ENCODE measurements at regions not wholly inside any gene's neighbourhood (a gene's known extent, or its start where the extent isn't known, plus 50 kb on each side); places are given as distances from the start of the nearest gene placed in this dataset.

- no peak for DNase-seq (ENCODE audit: low spot score)
Measured at GRCh38 chr2:226526716-226527115, 272.9 kb downstream of the IRS1 start.

- DNase-seq (ENCODE audit: low spot score), result no peak
Measured at GRCh38 chr2:226524381-226524843, 275.2 kb downstream of the IRS1 start.

GRCh38 chr2:226520723-226521122 lies 278.9 kb downstream of the IRS1 start:
- DNase-seq (ENCODE audit: low spot score), result no peak

GRCh38 chr2:226515344-226516055 lies 284.1 kb downstream of the IRS1 start:
- DNase-seq (ENCODE audit: low spot score), result no peak

GRCh38 chr2:226514895-226515294 lies 284.7 kb downstream of the IRS1 start:
- DNase-seq (ENCODE audit: low spot score), result no peak

GRCh38 chr2:226511311-226511710 lies 288.3 kb downstream of the IRS1 start:
- no peak for DNase-seq (ENCODE audit: low spot score)

GRCh38 chr2:226508683-226509082 lies 290.9 kb downstream of the IRS1 start:
- no peak for DNase-seq (ENCODE audit: low spot score)

- DNase-seq (ENCODE audit: low spot score), result no peak
Measured at GRCh38 chr2:226508005-226508404, 291.6 kb downstream of the IRS1 start.

- DNase-seq (ENCODE audit: low spot score), result no peak
Measured at GRCh38 chr2:226497146-226497909, 302.3 kb downstream of the IRS1 start.

GRCh38 chr2:226496273-226496550 lies 303.4 kb downstream of the IRS1 start:
- DNase-seq (ENCODE audit: low spot score), result no peak

- no peak for DNase-seq (ENCODE audit: low spot score)
Measured at GRCh38 chr2:226495466-226496272, 304.0 kb downstream of the IRS1 start.

- no peak for DNase-seq (ENCODE audit: low spot score)
Measured at GRCh38 chr2:226491112-226491511, 308.5 kb downstream of the IRS1 start.

GRCh38 chr2:226489775-226490541 lies 309.7 kb downstream of the IRS1 start:
- DNase-seq (ENCODE audit: low spot score), result no peak

GRCh38 chr2:226488034-226488433 lies 311.6 kb downstream of the IRS1 start:
- DNase-seq (ENCODE audit: low spot score), result no peak

GRCh38 chr2:226487573-226487972 lies 312.0 kb downstream of the IRS1 start:
- DNase-seq (ENCODE audit: low spot score), result no peak

- DNase-seq (ENCODE audit: low spot score), result no peak
Measured at GRCh38 chr2:226483745-226484619, 315.6 kb downstream of the IRS1 start.

GRCh38 chr2:226483143-226483542 lies 316.5 kb downstream of the IRS1 start:
- DNase-seq (ENCODE audit: low spot score), result no peak

- DNase-seq (ENCODE audit: low spot score), result no peak
Measured at GRCh38 chr2:226478109-226478809, 321.4 kb downstream of the IRS1 start.

- no peak for DNase-seq (ENCODE audit: low spot score)
Measured at GRCh38 chr2:226477221-226478108, 322.2 kb downstream of the IRS1 start.

Data from CD4-positive, alpha-beta T cell treated with Interleukin-2 at 100 ng/mL for 4 hours (primary cell).